Osteoblast (primary cell): ENCODE measurements at regions not wholly inside any gene's neighbourhood (a gene's known extent, or its start where the extent isn't known, plus 50 kb on each side); places are given as distances from the start of the nearest gene placed in this dataset.

ENCODE experiments used
- DNase-seq: peaks from one replicate; pipeline ENCODE4 v3.0.0; 2011; ENCODE audit warnings: low spot score, mixed read lengths; ENCODE audit not compliant: insufficient read length; ENCODE audit errors: missing footprints
- H2AFZ ChIP-seq: 2 replicates; pipeline ENCODE4 v1.6.0; 2011; ENCODE audit warnings: mild to moderate bottlenecking, low read length
- H3K27ac ChIP-seq: 2 replicates; pipeline ENCODE4 v1.5.1; 2011; ENCODE audit warnings: mild to moderate bottlenecking, low read depth, low read length, moderate library complexity
- H3K27me3 ChIP-seq: 2 replicates; pipeline ENCODE4 v1.6.0; 2012; ENCODE audit warnings: mild to moderate bottlenecking, control low read depth, inconsistent platforms, low read length, moderate library complexity; ENCODE audit not compliant: insufficient read depth
- H3K36me3 ChIP-seq: 2 replicates; pipeline ENCODE4 v1.5.1; 2011; ENCODE audit warnings: mild to moderate bottlenecking, low read length, control low read depth, moderate library complexity; ENCODE audit not compliant: insufficient read depth
- H3K4me1 ChIP-seq: 2 replicates; pipeline ENCODE4 v1.5.1; 2011; ENCODE audit warnings: mild to moderate bottlenecking, low read length, control low read depth, moderate library complexity; ENCODE audit not compliant: insufficient read depth
- H3K4me2 ChIP-seq: 2 replicates; pipeline ENCODE4 v1.6.0; 2011; ENCODE audit warnings: mild to moderate bottlenecking, low read length; ENCODE audit not compliant: insufficient read depth
- H3K4me3 ChIP-seq: fragments of 200-600 bp; sonication (generic); 3 replicates; pipeline ENCODE4 v1.5.1; 2012; ENCODE audit warnings: mild to moderate bottlenecking, low read length, inconsistent platforms; ENCODE audit not compliant: insufficient read depth
- H3K79me2 ChIP-seq: 2 replicates; pipeline ENCODE4 v1.6.0; 2012; ENCODE audit warnings: mild to moderate bottlenecking, low read length, control low read depth, inconsistent platforms; ENCODE audit not compliant: insufficient read depth
- H3K9me3 ChIP-seq: 2 replicates; pipeline ENCODE4 v1.5.1; 2011; ENCODE audit warnings: low read depth, low read length, control low read depth
- H4K20me1 ChIP-seq: 2 replicates; pipeline ENCODE4 v1.6.0; 2012; ENCODE audit warnings: mild to moderate bottlenecking, low read length, control low read depth; ENCODE audit not compliant: insufficient read depth
- CTCF ChIP-seq: IDR thresholded peaks from 2 replicates; pipeline ENCODE4 v1.5.1; 2011; ENCODE audit warnings: mild to moderate bottlenecking, low read depth, low read length, moderate library complexity; ENCODE audit errors: extremely low read depth

GRCh38 chr20:12860619-12861247, 148.0 kb upstream of the SPTLC3 start:
- no peak for DNase-seq
- Histone ChIP-seq H3K27ac (no peak overlapping the region), H3K36me3 (no peaks in the 10 kb centered on the region), H4K20me1 (no peaks in the 10 kb centered on the region), H3K4me3 (no peak overlapping the region), H3K4me1 (no peaks in the 10 kb centered on the region), H3K4me2 (no peak overlapping the region), H3K79me2 (no peaks in the 10 kb centered on the region), H3K9me3 (no peaks in the 10 kb centered on the region), H2AFZ (no peak overlapping the region), H3K27me3 (no peaks in the 10 kb centered on the region)
- TF ChIP-seq CTCF: no peak

GRCh38 chr20:12869669-12870068, 139.1 kb upstream of the SPTLC3 start:
- no peak overlapping the region for H3K27ac ChIP-seq
- TF ChIP-seq CTCF: no peak
- no peaks in the 10 kb centered on the region for H3K36me3 ChIP-seq
- H3K79me2 ChIP-seq: no peaks in the 10 kb centered on the region
- H2AFZ ChIP-seq: no peak overlapping the region
- no peak overlapping the region for H3K4me3 ChIP-seq
- H3K4me2 ChIP-seq: no peak overlapping the region
- no peaks in the 10 kb centered on the region for H3K9me3 ChIP-seq
- H3K4me1 ChIP-seq: no peaks in the 10 kb centered on the region
- DNase-seq: no peak
- H3K27me3 ChIP-seq: no peaks in the 10 kb centered on the region
- no peaks in the 10 kb centered on the region for H4K20me1 ChIP-seq

DNA sequence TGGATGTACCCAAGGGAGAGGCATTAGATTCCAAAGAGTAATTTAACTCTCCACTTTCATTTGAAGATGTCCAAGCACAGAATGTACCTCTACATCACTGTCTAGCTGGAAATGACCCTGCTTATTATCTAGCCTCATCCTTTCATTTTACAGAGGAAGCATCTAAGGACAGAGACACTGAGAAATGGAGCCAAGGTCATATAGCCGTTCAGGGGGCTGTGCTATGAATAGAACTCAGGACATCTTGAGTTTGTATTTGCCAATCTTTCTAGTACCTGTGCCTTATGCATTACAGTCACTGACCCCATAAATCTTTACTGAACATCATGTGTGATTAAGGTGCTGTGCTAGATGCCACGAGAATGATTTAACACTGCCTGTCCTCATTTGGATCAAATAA, 138.2 kb upstream of the SPTLC3 start:
- Histone ChIP-seq H3K27me3 (no peaks in the 10 kb centered on the region), H3K36me3 (no peaks in the 10 kb centered on the region), H3K9me3 (no peaks in the 10 kb centered on the region), H4K20me1 (no peaks in the 10 kb centered on the region), H3K27ac (no peak overlapping the region), H3K4me1 (no peaks in the 10 kb centered on the region), H3K79me2 (no peaks in the 10 kb centered on the region), H3K4me3 (no peak overlapping the region), H2AFZ (no peak overlapping the region), H3K4me2 (no peak overlapping the region)
- no peak for TF ChIP-seq CTCF
- no peak for DNase-seq

- Histone ChIP-seq H3K27ac (no peak overlapping the region), H3K4me2 (no peak overlapping the region), H4K20me1 (no peaks in the 10 kb centered on the region), H3K36me3 (no peaks in the 10 kb centered on the region), H3K27me3 (no peaks in the 10 kb centered on the region), H3K9me3 (no peaks in the 10 kb centered on the region), H3K4me3 (no peak overlapping the region), H2AFZ (no peak overlapping the region), H3K79me2 (no peaks in the 10 kb centered on the region), H3K4me1 (no peaks in the 10 kb centered on the region)
- no peak for TF ChIP-seq CTCF
- no peak for DNase-seq
Observed at GRCh38 chr20:12874933-12875332, 133.8 kb upstream of the SPTLC3 start.
